Activated T-cell treated with anti-CD3 and anti-CD28 coated beads, Interleukin-2, amount 50 U/mL, for 4 hours (primary cell): ENCODE measurements at regions not wholly inside any gene's neighbourhood (a gene's known extent, or its start where the extent isn't known, plus 50 kb on each side); places are given as distances from the start of the nearest gene placed in this dataset.

Source experiments
- ATAC-seq, 2 donors: fragments of 200-7000 bp; cut with Tn5 transposase; one replicate each; pipeline ENCODE4 v1.10.0; 2021
- DNase-seq: peaks from one replicate; pipeline ENCODE4 v3.0.0-alpha.2; 2020
- H3K27me3 Mint-ChIP-seq: one replicate; pipeline ENCODE4 v1.8.0; 2021; ENCODE audit warnings: low read depth, mixed read lengths
- H3K36me3 Mint-ChIP-seq: one replicate; pipeline ENCODE4 v1.8.0; 2022; ENCODE audit warnings: mixed read lengths; ENCODE audit not compliant: insufficient read depth
- H3K4me1 Mint-ChIP-seq: one replicate; pipeline ENCODE4 v1.8.0; 2021; ENCODE audit warnings: low read depth, mixed read lengths
- H3K4me3 Mint-ChIP-seq: one replicate; pipeline ENCODE4 v1.8.0; 2021; ENCODE audit warnings: mild to moderate bottlenecking, moderate library complexity, mixed read lengths
- H3K9me3 Mint-ChIP-seq: one replicate; pipeline ENCODE4 v1.8.0; 2021; ENCODE audit warnings: mixed read lengths

DNA sequence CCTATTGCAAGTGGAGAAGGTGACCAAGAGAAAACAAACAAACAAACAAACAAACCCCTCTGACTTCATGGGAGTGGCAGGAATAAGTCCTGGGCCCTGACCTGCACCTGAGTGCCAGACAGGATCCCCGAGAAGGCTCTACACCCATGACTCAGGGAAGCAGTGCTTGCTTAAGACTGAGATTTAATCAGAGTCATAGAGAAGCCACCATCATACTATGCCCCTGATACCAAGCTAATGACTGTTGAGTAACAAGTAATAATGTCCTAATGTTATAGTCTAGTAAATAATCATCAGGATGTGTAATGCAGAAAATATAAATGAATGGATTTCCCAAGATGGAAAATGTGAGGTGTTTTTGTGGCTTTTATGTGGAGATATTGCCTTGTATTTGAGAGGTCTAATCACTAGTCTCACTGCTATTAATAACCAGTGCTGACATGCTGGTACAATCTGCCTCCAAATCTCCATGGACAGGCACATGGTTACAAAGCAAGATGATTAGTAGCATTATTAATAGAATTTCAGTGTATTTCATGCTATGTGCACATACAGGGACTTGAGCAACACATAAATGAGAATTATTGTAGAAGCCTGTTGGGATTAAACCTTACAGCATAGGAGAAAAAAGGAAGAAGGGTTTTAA lies 1290.9 kb downstream of the MRPL39 start:
- Mint-ChIP-seq H3K4me3 (no peak overlapping the region), H3K36me3 (no peaks in the 10 kb centered on the region), H3K9me3 (no peaks in the 10 kb centered on the region), H3K4me1 (no peaks in the 10 kb centered on the region), H3K27me3 (no peaks in the 10 kb centered on the region)
- DNase-seq (no peak), ATAC-seq (no peak)

GRCh38 chr21:24310788-24311187 lies 1296.5 kb downstream of the MRPL39 start:
- H3K4me3 Mint-ChIP-seq = no peak overlapping the region
- H3K4me1 Mint-ChIP-seq = no peaks in the 10 kb centered on the region
- no peak for DNase-seq
- no peak for ATAC-seq
- no peaks in the 10 kb centered on the region for H3K36me3 Mint-ChIP-seq
- H3K27me3 Mint-ChIP-seq = no peaks in the 10 kb centered on the region
- peaks cover 8% of the 10 kb centered on the region for H3K9me3 Mint-ChIP-seq

GRCh38 chr21:24308183-24308582 lies 1299.1 kb downstream of the MRPL39 start:
- Mint-ChIP-seq H3K4me1 (no peaks in the 10 kb centered on the region), H3K4me3 (no peak overlapping the region), H3K9me3 (peaks cover 8% of the 10 kb centered on the region), H3K36me3 (no peaks in the 10 kb centered on the region), H3K27me3 (no peaks in the 10 kb centered on the region)
- DNase-seq = no peak
- ATAC-seq = no peak

GRCh38 chr21:24302400-24302799 lies 1304.9 kb downstream of the MRPL39 start:
- Mint-ChIP-seq H3K4me1 (no peaks in the 10 kb centered on the region), H3K36me3 (no peaks in the 10 kb centered on the region), H3K27me3 (no peaks in the 10 kb centered on the region), H3K9me3 (no peaks in the 10 kb centered on the region), H3K4me3 (no peak overlapping the region)
- no peak for ATAC-seq
- no peak for DNase-seq

DNA sequence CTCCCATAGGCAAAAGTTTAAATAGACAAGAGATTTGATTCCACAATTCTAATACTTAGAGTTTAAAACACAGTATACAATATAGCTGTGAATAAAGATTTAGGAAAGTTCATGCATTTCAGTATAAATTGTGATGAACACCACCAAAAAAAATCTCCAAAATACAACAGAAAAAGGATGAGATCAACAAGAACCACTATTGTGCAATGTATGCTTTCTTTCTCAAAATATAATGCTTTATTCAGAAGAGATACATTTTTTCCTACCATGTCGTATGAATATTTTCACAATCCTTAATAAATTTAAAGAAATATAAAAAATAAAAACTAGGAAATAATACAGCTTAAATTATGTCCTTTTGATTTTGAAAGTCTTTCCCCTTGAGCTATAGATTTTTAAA lies 1309.2 kb downstream of the MRPL39 start:
- H3K4me1 Mint-ChIP-seq = no peaks in the 10 kb centered on the region
- no peaks in the 10 kb centered on the region for H3K36me3 Mint-ChIP-seq
- H3K9me3 Mint-ChIP-seq = no peaks in the 10 kb centered on the region

DNA sequence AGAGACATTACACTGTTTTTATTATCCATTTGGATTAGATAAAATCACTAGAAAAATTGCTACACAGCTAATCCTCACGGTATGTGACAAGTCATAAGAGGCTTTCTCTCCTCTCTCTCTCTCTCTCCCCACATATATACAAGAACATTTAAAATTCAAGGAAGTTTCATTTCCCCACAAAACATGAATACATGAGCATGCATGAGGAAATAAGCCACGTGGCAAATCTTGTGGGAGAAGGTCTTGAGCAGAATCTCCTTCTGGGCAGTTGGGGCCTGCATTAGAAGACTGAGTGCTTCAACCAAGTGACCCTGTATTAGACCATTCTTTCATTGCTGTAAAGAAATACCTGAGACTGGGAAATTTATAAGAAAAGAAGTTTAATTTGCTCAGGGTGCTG lies 1313.1 kb downstream of the MRPL39 start:
- no peak for ATAC-seq
- no peaks in the 10 kb centered on the region for H3K36me3 Mint-ChIP-seq
- H3K4me1 Mint-ChIP-seq = peaks cover 2% of the 10 kb centered on the region
- DNase-seq = no peak
- H3K9me3 Mint-ChIP-seq = no peaks in the 10 kb centered on the region
- no peak overlapping the region for H3K4me3 Mint-ChIP-seq
- H3K27me3 Mint-ChIP-seq = no peaks in the 10 kb centered on the region

More for the DNA sequence above, 1309.2 kb downstream of the MRPL39 start:
- Mint-ChIP-seq H3K4me3 (no peak overlapping the region), H3K27me3 (no peaks in the 10 kb centered on the region)
- DNase-seq = no peak
- ATAC-seq = no peak

DNA sequence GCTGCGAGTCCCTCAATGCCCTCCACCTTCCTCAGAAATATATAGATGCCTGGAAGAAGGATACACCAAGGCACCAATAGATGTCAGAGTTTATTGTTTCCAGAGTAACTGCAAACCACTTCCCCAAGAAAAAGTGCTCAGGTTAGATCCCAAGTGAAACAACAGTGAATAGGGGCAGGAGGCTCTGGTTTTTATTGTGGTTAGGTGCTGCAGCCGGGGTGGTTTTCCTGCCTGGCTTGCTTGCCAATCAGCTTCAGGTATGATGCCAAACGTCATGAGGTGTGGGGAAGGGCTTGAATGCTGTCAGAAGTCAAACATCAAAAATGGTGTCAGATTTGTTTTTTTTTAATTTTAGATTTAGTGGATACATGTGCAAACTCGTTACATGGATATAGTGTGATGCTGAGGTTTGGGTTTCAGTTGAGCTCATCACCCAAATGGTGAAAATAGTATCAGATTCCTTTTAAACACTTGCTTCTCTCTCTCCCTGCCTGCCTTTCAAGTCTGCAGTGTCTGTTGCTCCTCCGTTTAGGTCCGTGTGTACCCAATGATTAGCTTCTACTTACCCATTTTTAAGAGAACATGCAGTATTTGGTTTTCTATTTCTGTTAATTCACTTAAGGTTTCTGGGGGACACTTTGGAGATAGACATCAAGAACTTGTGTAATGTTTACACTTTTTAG lies 1317.0 kb downstream of the MRPL39 start:
- Mint-ChIP-seq H3K27me3 (no peaks in the 10 kb centered on the region), H3K9me3 (no peaks in the 10 kb centered on the region), H3K4me1 (peaks cover 2% of the 10 kb centered on the region), H3K4me3 (no peak overlapping the region), H3K36me3 (no peaks in the 10 kb centered on the region)
- DNase-seq (peak; percentile 7), ATAC-seq (peak in 1 of 2 donors; percentile 78)

DNA sequence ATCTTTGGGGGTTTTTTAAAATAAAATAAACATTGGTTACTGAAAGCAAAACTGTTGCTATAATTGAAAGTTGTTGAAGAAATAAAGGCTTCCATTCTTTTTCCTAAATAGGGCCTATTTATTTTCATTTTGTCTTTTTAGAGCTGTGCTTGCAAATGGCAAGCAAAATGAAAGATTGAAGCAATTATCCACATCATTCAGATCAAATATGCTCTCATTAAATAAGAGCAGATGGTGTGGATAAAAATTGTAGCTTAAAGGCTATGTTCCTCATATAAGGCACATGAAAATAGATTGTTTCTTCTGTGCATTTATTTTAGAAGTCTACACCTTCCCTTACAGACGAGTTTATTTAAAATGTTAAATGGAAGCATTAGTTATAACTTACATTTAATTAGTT lies 1317.7 kb downstream of the MRPL39 start:
- DNase-seq (no peak), ATAC-seq (no peak)
- Mint-ChIP-seq H3K4me3 (no peak overlapping the region), H3K27me3 (no peaks in the 10 kb centered on the region), H3K9me3 (no peaks in the 10 kb centered on the region), H3K36me3 (no peaks in the 10 kb centered on the region), H3K4me1 (peaks cover 2% of the 10 kb centered on the region)

- no peak for ATAC-seq
Observed at GRCh38 chr21:24280596-24280995, 1326.7 kb downstream of the MRPL39 start.

DNA sequence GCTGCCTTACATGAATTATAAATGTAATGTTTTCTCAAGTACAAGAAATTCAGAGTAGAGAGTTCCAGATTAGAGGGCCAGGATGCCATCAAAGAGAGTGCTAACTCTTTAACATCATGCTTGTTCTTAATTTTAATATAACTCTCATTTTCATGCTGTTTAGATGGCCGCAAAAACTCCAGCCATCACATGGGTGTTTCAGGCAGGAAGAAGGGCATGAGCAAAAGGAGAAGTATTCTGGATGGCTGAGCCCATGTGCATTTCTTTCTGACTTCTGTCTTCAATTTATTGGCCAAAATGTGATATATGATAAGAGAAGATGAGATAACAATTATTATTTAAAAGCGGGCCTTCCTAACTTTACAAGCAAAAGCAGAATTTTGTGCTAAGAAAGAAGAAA lies 1328.6 kb downstream of the MRPL39 start:
- no peak for ATAC-seq
- Mint-ChIP-seq H3K4me1 (no peaks in the 10 kb centered on the region), H3K9me3 (peaks cover 11% of the 10 kb centered on the region), H3K4me3 (no peak overlapping the region), H3K36me3 (no peaks in the 10 kb centered on the region), H3K27me3 (peaks cover 2% of the 10 kb centered on the region)
- no peak for DNase-seq

More at GRCh38 chr21:24280596-24280995, 1326.7 kb downstream of the MRPL39 start:
- H3K9me3 Mint-ChIP-seq = peaks cover 11% of the 10 kb centered on the region
- no peaks in the 10 kb centered on the region for H3K36me3 Mint-ChIP-seq
- no peak for DNase-seq
- H3K27me3 Mint-ChIP-seq = no peaks in the 10 kb centered on the region
- H3K4me3 Mint-ChIP-seq = no peak overlapping the region
- H3K4me1 Mint-ChIP-seq = no peaks in the 10 kb centered on the region

GRCh38 chr21:24276204-24276603 lies 1331.1 kb downstream of the MRPL39 start:
- no peak for ATAC-seq
- peaks cover 2% of the 10 kb centered on the region for H3K27me3 Mint-ChIP-seq

GRCh38 chr21:24275616-24276015 lies 1331.7 kb downstream of the MRPL39 start:
- Mint-ChIP-seq H3K4me3 (no peak overlapping the region), H3K4me1 (no peaks in the 10 kb centered on the region), H3K27me3 (peaks cover 2% of the 10 kb centered on the region), H3K36me3 (no peaks in the 10 kb centered on the region), H3K9me3 (peaks cover 14% of the 10 kb centered on the region)
- no peak for ATAC-seq
- no peak for DNase-seq

More at GRCh38 chr21:24276204-24276603, 1331.1 kb downstream of the MRPL39 start:
- H3K9me3 Mint-ChIP-seq = peaks cover 8% of the 10 kb centered on the region
- no peaks in the 10 kb centered on the region for H3K4me1 Mint-ChIP-seq
- H3K36me3 Mint-ChIP-seq = no peaks in the 10 kb centered on the region
- H3K4me3 Mint-ChIP-seq = no peak overlapping the region
- DNase-seq = no peak

DNA sequence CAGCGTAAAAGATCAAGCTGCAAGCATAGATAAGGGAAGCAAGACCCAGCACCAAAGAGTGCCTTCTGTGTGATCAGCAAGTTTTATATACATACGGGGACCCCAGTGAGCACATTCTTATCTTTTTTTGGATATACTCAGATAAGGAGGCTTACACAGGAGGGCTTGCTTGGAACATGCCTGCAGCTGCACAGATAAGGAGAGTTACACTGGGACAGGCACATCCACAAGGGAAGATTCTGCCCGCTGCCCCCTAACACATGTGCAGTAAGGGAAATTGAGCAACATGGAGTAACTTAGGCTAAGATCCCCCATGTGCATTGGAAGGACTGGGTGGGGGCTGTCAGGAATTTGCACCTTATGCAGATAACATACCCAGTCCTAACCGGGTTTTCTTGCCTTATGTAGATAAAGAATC lies 1334.8 kb downstream of the MRPL39 start:
- Mint-ChIP-seq H3K4me3 (no peak overlapping the region), H3K4me1 (no peaks in the 10 kb centered on the region), H3K36me3 (no peaks in the 10 kb centered on the region), H3K9me3 (peaks cover 7% of the 10 kb centered on the region), H3K27me3 (peaks cover 2% of the 10 kb centered on the region)
- ATAC-seq (no peak), DNase-seq (no peak)

DNA sequence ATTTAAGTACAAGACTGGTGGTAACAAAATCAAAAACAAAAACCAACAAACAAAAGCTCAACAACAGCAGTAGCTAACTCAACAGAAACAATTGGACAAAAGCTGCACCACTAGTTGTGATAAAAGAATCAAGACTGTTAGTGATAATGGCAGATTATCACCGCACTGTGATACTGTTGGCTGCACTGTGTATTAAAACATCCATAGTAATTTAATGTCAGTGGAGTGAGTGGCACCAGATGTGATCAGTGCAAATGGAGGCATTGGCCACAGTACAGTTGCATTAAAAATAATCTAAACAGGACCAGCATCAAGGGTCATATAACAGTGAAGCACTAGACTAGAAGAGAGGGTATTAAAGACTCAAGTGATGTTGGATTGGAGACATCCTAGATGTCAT lies 1341.3 kb downstream of the MRPL39 start:
- Mint-ChIP-seq H3K4me1 (no peaks in the 10 kb centered on the region), H3K36me3 (no peaks in the 10 kb centered on the region), H3K4me3 (no peak overlapping the region), H3K27me3 (no peaks in the 10 kb centered on the region), H3K9me3 (peaks cover 7% of the 10 kb centered on the region)
- no peak for DNase-seq
- no peak for ATAC-seq

DNA sequence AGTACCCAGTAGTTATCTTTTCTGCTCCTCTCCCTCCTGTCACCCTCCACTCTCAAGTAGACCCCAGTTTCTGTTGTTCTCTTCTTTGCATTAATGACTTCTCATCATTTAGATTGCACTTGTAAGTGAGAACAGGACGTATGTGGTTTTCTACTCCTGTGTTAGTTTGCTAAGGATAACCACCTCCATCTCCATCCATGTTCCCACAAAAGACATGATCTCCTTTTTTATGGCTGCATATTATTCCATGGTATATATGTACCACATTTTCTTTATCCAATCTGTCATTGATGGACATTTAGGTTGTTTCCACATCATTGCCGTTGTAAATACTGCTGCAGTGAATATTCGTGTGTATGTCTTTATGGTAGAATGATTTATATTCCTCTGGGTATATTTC lies 1346.5 kb downstream of the MRPL39 start:
- DNase-seq = no peak
- ATAC-seq = no peak
- H3K27me3 Mint-ChIP-seq = no peaks in the 10 kb centered on the region
- H3K9me3 Mint-ChIP-seq = peaks cover 9% of the 10 kb centered on the region
- no peaks in the 10 kb centered on the region for H3K36me3 Mint-ChIP-seq
- H3K4me3 Mint-ChIP-seq = no peak overlapping the region
- H3K4me1 Mint-ChIP-seq = no peaks in the 10 kb centered on the region
